Right cardiac atrium (tissue), 5 donors: ENCODE measurements at regions not wholly inside any gene's neighbourhood (a gene's known extent, or its start where the extent isn't known, plus 50 kb on each side); places are given as distances from the start of the nearest gene placed in this dataset.
"Not testable (repeated sequence)": the region's sequence is repeated elsewhere in the genome, so short reads cannot be mapped to it uniquely, and the experiment has no call there.

ENCODE experiments used
- ATAC-seq, 2 donors: fragments of 200-7000 bp; cut with Tn5 transposase; one replicate each; pipeline versions ENCODE4 v1.8.0 to v1.9.1; 2020; ENCODE audit warnings: moderate library complexity in 2 of 2, mild to moderate bottlenecking in 1 of 2
- DNase-seq, 3 donors: peaks; one replicate each; pipeline ENCODE4 v3.0.0-alpha.2; 2020
- H3K27ac ChIP-seq: one replicate; pipeline ENCODE4 v1.5.1; 2013; ENCODE audit warnings: mild to moderate bottlenecking, low read length, control low read depth, moderate library complexity
- H3K27me3 ChIP-seq: one replicate; pipeline ENCODE4 v1.6.1; 2013; ENCODE audit not compliant: control insufficient read depth, insufficient read depth
- H3K4me1 ChIP-seq: one replicate; pipeline ENCODE4 v1.6.1; 2013; ENCODE audit warnings: low read length; ENCODE audit not compliant: control insufficient read depth, insufficient read depth
- H3K4me3 ChIP-seq: one replicate; pipeline ENCODE4 v1.5.1; 2013; ENCODE audit warnings: low read length, control low read depth
- H3K9me3 ChIP-seq: one replicate; pipeline ENCODE4 v1.6.1; 2013; ENCODE audit warnings: low read length; ENCODE audit not compliant: control insufficient read depth
- WGBS: extraction: QIAGEN DNeasy Blood & Tissue Kit; methylation state at CpG from one replicate; pipeline ENCODE4 v1.1.7; 2013; 5-methylcytosine and 5-hydroxymethylcytosine counted together
- intact Hi-C, 4 donors: fragments of 100-400 bp; cut with DNase I; formaldehyde crosslinking; loops; one replicate each; pipeline versions ENCODE4 v1.11.0 to v1.14.0; 2022 to 2023
- donor health status: healthy with polysubstance abuse.
- donor health status: DM: no; HTN: yes; CAD: no.
- donor health status: DM: no; HTN: no; CAD: no.
- donor health status: DM: no; HTN: yes; CAD: no; lungs with severe emphysema.
- donor health status: DM: yes; HTN: yes; CAD: no.

GRCh38 chr18:1133541-1133940 is 228.9 kb downstream of the ADCYAP1 start:
- 66% methylated on average over 2 of the region's 2 CpGs for WGBS
- H3K4me3 ChIP-seq = no peak overlapping the region
- intact Hi-C loops = no loop called here

GRCh38 chr18:1147730-1148129 is 243.1 kb downstream of the ADCYAP1 start:
- intact Hi-C loops = no loop called here
- 69% methylated on average over 1 of the region's 1 CpG for WGBS
- Histone ChIP-seq H3K9me3 (no peaks in the 10 kb centered on the region), H3K27ac (no peak overlapping the region), H3K27me3 (no peaks in the 10 kb centered on the region), H3K4me1 (no peaks in the 10 kb centered on the region), H3K4me3 (no peak overlapping the region)
- ATAC-seq = no peak
- DNase-seq = no peak

More at GRCh38 chr18:1133541-1133940, 228.9 kb downstream of the ADCYAP1 start:
- DNase-seq (no peak), ATAC-seq (no peak)
- no peaks in the 10 kb centered on the region for H3K9me3 ChIP-seq
- no peak overlapping the region for H3K27ac ChIP-seq
- no peaks in the 10 kb centered on the region for H3K27me3 ChIP-seq
- no peaks in the 10 kb centered on the region for H3K4me1 ChIP-seq

GRCh38 chr18:1149709-1150108 is 245.0 kb downstream of the ADCYAP1 start:
- Histone ChIP-seq H3K9me3 (no peaks in the 10 kb centered on the region), H3K4me3 (no peak overlapping the region), H3K27me3 (no peaks in the 10 kb centered on the region), H3K27ac (no peak overlapping the region), H3K4me1 (no peaks in the 10 kb centered on the region)
- ATAC-seq (no peak), DNase-seq (no peak)
- 90% methylated on average over 4 of the region's 4 CpGs for WGBS
- intact Hi-C loops = no loop called here

GRCh38 chr18:1150344-1150743 is 245.7 kb downstream of the ADCYAP1 start:
- intact Hi-C loops = no loop called here
- 51% methylated on average over 2 of the region's 2 CpGs for WGBS
- no peak for ATAC-seq

GRCh38 chr18:1152958-1153357 is 248.3 kb downstream of the ADCYAP1 start:
- H3K27me3 ChIP-seq, DNase-seq, H3K4me1 ChIP-seq, H3K9me3 ChIP-seq, H3K27ac ChIP-seq, ATAC-seq, H3K4me3 ChIP-seq, intact Hi-C loops: not testable (repeated sequence)
- 50% methylated on average over 2 of the region's 2 CpGs for WGBS

More at GRCh38 chr18:1150344-1150743, 245.7 kb downstream of the ADCYAP1 start:
- no peaks in the 10 kb centered on the region for H3K27me3 ChIP-seq
- H3K4me3 ChIP-seq = no peak overlapping the region
- no peak for DNase-seq
- no peaks in the 10 kb centered on the region for H3K9me3 ChIP-seq
- no peak overlapping the region for H3K27ac ChIP-seq
- H3K4me1 ChIP-seq = no peaks in the 10 kb centered on the region

GRCh38 chr18:1173593-1173992 is 268.9 kb downstream of the ADCYAP1 start:
- DNase-seq (no peak), ATAC-seq (no peak)
- no peaks in the 10 kb centered on the region for H3K4me1 ChIP-seq
- H3K4me3 ChIP-seq = no peak overlapping the region
- intact Hi-C loops = no loop called here
- H3K27me3 ChIP-seq = no peaks in the 10 kb centered on the region
- no peak overlapping the region for H3K27ac ChIP-seq
- 70% methylated on average over 4 of the region's 4 CpGs for WGBS
- H3K9me3 ChIP-seq = peaks cover 1% of the 10 kb centered on the region

- DNase-seq = no peak
- no peak for ATAC-seq
- no peaks in the 10 kb centered on the region for H3K27me3 ChIP-seq
- peaks cover 4% of the 10 kb centered on the region for H3K9me3 ChIP-seq
- no peak overlapping the region for H3K27ac ChIP-seq
- H3K4me3 ChIP-seq = no peak overlapping the region
- no peaks in the 10 kb centered on the region for H3K4me1 ChIP-seq
- intact Hi-C loops = no loop called here
These were observed 272.6 kb downstream of the ADCYAP1 start for GRCh38 chr18:1177232-1177631.

GRCh38 chr18:1191341-1191740 is 286.7 kb downstream of the ADCYAP1 start:
- Histone ChIP-seq H3K4me1 (no peaks in the 10 kb centered on the region), H3K9me3 (no peaks in the 10 kb centered on the region), H3K4me3 (no peak overlapping the region), H3K27me3 (no peaks in the 10 kb centered on the region), H3K27ac (no peak overlapping the region)
- DNase-seq = no peak
- no peak for ATAC-seq
- intact Hi-C loops = no loop called here
- WGBS = 64% methylated on average over 3 of the region's 3 CpGs

GRCh38 chr18:1213126-1213525 is 308.5 kb downstream of the ADCYAP1 start:
- no peak for ATAC-seq
- intact Hi-C loops = no loop called here

GRCh38 chr18:1222880-1223279 is 318.2 kb downstream of the ADCYAP1 start:
- Histone ChIP-seq H3K4me1 (no peaks in the 10 kb centered on the region), H3K27me3 (no peaks in the 10 kb centered on the region), H3K27ac (no peak overlapping the region), H3K4me3 (no peak overlapping the region), H3K9me3 (no peaks in the 10 kb centered on the region)
- 74% methylated on average over 2 of the region's 2 CpGs for WGBS
- intact Hi-C loops = no loop called here
- DNase-seq (no peak), ATAC-seq (no peak)

More at GRCh38 chr18:1213126-1213525, 308.5 kb downstream of the ADCYAP1 start:
- Histone ChIP-seq H3K4me3 (no peak overlapping the region), H3K27ac (no peak overlapping the region), H3K27me3 (no peaks in the 10 kb centered on the region), H3K4me1 (no peaks in the 10 kb centered on the region), H3K9me3 (no peaks in the 10 kb centered on the region)
- WGBS = 72% methylated on average over 1 of the region's 1 CpG
- no peak for DNase-seq

GRCh38 chr18:1227025-1227424 is 322.4 kb downstream of the ADCYAP1 start:
- WGBS = 64% methylated on average over 4 of the region's 4 CpGs
- Histone ChIP-seq H3K27me3 (no peaks in the 10 kb centered on the region), H3K4me1 (no peaks in the 10 kb centered on the region), H3K4me3 (no peak overlapping the region), H3K27ac (no peak overlapping the region), H3K9me3 (no peaks in the 10 kb centered on the region)
- ATAC-seq (no peak), DNase-seq (no peak)
- intact Hi-C loops = no loop called here

GRCh38 chr18:1229634-1230033 is 325.0 kb downstream of the ADCYAP1 start:
- H3K27me3 ChIP-seq = no peaks in the 10 kb centered on the region
- no peak overlapping the region for H3K27ac ChIP-seq
- intact Hi-C loops = no loop called here
- no peak overlapping the region for H3K4me3 ChIP-seq
- H3K4me1 ChIP-seq = no peaks in the 10 kb centered on the region
- H3K9me3 ChIP-seq = no peaks in the 10 kb centered on the region
- ATAC-seq (no peak), DNase-seq (no peak)
- 67% methylated on average over 2 of the region's 2 CpGs for WGBS
